AG09319 (cell line): ENCODE measurements at regions not wholly inside any gene's neighbourhood (a gene's known extent, or its start where the extent isn't known, plus 50 kb on each side); places are given as distances from the start of the nearest gene placed in this dataset.

ENCODE experiments used
- DNase-seq: peaks from one replicate; pipeline ENCODE4 v3.0.0-alpha.2; 2010; ENCODE audit warnings: low read depth; ENCODE audit errors: extremely low read depth
- TF ChIP-seq, protein P1 (sequence below): IDR thresholded peaks from 2 replicates; pipeline ENCODE4 v1.5.1; 2011; ENCODE audit warnings: low read depth, mild to moderate bottlenecking, inconsistent platforms, low read length, moderate library complexity

DNA sequence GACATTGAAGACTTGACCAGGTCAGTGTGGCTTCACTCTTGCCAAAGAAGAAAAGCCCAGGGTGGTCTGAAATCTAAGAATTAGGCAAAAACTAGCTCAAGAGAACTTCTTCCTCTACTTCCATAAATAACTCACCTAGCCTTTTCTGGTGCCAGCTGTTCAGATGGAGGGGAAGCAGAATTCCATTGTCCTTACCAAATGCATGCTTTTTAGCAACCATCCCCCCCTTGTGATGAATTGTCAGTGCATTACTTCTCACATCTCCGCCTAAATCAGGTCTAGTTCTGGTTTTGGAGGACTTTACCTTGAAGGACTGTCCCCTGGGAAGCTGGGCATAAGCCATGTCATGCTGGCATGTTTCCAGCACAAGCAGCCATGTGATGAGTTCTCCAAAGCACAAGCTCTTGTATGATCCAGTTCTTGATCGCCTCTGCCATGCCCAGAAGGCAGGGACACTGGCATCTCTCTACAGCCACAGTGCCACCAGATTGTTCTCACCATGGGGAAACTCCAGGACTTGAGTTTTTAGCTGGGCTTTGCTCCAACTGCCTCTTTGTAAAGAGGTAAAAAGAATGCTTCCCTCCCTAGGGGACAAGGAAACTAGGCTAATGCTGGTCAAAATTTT is 96.4 kb upstream of the IL12A start:
- TF ChIP-seq, protein P1, sequence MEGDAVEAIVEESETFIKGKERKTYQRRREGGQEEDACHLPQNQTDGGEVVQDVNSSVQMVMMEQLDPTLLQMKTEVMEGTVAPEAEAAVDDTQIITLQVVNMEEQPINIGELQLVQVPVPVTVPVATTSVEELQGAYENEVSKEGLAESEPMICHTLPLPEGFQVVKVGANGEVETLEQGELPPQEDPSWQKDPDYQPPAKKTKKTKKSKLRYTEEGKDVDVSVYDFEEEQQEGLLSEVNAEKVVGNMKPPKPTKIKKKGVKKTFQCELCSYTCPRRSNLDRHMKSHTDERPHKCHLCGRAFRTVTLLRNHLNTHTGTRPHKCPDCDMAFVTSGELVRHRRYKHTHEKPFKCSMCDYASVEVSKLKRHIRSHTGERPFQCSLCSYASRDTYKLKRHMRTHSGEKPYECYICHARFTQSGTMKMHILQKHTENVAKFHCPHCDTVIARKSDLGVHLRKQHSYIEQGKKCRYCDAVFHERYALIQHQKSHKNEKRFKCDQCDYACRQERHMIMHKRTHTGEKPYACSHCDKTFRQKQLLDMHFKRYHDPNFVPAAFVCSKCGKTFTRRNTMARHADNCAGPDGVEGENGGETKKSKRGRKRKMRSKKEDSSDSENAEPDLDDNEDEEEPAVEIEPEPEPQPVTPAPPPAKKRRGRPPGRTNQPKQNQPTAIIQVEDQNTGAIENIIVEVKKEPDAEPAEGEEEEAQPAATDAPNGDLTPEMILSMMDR = no peak
- no peak for DNase-seq

DNA sequence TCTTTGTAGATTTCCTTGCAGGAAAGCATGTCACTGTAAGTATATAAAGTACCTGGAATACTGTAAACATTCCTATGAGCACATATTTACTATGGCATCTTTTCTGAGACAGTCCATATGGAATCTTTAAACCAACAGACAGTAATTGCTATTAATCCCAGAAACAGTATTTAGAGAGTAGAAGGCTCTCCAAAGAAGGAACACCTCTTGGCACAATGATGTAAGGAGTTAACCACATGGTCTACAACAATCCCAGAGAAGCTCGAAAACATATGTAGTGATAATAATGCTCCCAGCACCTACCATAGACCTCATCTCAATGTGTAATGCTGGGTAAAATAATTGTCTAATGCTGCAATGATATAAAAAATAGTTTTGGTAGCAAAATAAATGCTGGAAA is 95.8 kb upstream of the IL12A start:
- no peak for DNase-seq
- TF ChIP-seq, protein P1 = no peak

DNA sequence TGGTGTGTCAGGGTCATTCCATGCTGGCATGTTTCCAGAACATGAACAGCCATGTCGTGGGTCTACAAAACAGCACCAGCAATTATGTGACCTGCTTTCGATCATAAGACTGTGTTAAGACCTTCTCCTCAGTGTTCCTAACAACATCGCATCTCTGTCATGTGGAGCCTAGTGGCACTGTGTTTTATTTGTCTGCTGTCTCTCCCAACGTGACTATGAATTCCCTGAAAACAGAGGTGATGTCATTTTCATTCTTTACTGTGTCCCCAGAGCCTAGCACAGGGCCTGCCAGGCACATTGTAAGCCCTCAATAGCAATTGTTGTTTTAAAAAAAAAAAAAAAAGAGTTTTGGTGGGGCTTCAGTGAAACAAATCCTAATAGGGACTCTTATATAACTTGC is 94.2 kb upstream of the IL12A start:
- DNase-seq = no peak
- TF ChIP-seq, protein P1 = no peak

DNA sequence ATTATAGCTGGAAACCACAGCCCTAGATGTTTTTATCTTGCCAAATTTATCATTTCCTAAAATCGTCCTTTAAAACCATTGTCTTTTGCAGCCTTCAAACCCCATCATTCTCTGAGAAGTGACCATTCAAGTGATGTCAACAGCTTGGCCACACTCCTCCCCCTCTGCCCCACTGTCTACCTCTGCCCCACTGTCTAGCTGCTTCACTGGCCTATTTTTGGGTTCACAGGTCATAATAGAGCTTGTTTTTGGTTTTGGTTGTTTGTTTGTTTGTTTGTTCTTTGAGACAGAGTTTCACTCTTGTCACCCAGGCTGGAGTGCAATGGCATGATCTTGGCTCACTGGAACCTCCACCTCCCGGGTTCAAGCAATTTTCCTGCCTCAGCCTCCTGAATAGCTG is 93.2 kb upstream of the IL12A start:
- DNase-seq = no peak
- TF ChIP-seq, protein P1 = no peak

DNA sequence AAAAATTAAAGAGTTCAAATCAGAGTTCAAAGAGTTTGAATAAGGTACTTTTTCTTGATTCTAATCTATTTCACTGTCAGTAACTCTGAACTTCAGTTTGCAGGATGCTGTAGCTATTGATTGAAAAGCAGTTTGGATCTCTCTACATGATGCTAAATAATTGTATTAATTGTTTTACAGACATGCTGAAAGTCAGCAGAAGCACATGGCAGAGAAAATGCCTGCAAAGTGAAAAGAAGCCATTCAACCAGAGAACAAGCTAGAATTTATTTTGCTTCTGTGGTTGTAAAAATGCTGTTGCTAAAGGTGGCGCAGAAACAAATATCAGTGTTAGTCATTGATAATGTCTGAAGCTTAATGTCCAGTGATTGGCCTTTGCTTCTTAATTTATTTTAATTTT is 92.1 kb upstream of the IL12A start:
- DNase-seq = no peak
- TF ChIP-seq, protein P1 = no peak

DNA sequence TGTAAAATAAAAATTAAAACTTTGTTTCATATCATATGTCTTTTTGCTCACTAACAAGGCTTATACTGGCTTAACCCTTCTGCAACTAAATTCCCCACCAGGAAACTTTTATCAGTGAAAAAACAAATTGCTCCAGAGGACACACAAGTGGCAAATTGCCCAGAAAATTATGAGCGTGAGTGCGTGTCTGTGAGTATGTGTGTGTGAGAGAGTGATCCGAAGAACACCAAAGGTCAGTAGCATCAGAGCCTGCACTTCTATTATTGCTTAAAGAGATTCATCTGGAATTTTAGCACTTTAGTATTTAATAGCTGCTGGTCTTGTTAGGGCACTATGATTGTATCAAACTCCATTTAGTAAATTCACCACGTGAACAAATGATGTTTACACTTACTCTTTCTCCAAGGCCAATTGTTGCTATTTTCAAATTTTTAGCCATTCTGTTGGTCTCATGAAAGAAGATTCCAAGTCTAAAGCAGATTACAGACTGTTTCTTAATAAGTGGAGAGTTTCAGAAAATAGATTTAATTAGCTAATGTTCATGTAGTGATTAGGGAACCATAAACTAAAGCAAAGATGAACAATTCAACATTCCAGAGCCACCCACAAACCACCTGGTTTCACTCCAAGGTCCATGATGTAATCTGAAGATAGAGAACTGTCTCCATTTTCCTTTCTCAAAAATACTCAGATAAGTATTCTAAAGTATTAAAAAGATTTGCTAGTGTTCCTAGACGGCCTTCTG is 91.1 kb upstream of the IL12A start:
- TF ChIP-seq, protein P1 = no peak
- DNase-seq = no peak

DNA sequence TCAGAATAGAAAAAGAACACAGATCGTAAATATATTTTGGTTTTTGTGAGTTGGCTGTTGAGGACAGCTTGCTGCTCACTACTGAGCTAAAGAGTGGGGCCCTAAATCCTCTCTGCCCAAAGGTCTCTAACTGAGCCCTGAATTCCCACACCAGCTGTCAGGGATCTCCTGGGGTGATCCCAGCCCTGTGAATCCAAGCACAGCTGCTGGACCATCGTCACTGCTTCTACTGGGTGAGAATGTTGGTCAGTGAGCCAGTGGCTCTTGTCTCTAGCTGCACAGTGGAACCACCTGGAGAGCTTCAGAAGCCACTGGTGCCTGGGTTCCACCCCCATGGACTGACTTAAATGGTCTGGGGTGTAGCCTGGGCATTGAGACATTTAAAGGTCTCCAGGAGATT is 90.5 kb upstream of the IL12A start:
- DNase-seq = no peak
- TF ChIP-seq, protein P1 = no peak
